Esophagus mucosa (tissue), 1 donor: ENCODE measurements at regions not wholly inside any gene's neighbourhood (a gene's known extent, or its start where the extent isn't known, plus 50 kb on each side); places are given as distances from the start of the nearest gene placed in this dataset.
"Not testable (repeated sequence)": the region's sequence is repeated elsewhere in the genome, so short reads cannot be mapped to it uniquely, and the experiment has no call there.

Experiments
- ATAC-seq: fragments of 200-7000 bp; cut with Tn5 transposase; one replicate; pipeline ENCODE4 v1.9.1; 2020
- donor health status: DM: yes; HTN: yes; CAD: no.

DNA sequence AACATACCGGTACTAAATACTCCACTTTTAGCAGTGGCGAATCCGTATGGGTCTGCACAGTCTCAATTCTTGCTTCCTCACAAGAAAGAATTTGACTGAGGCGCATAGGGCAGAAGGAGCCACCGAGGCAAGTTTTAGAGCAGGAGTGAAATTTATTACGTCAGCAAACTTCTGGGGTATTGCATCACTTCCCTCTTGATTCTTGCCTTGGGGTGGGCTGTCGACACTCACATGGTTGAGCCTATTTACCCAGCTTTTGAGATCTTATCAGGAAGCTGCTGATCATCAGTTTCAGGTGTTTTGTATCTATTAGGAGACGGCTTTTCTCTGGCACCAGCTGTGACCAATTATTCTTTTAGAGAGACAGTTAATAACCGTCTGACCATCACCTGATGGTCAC, 111.5 kb upstream of the CCNH start:
- no peak for ATAC-seq

- ATAC-seq = not testable (repeated sequence)
Measured at GRCh38 chr5:87511778-87512177, 99.0 kb upstream of the CCNH start.

DNA sequence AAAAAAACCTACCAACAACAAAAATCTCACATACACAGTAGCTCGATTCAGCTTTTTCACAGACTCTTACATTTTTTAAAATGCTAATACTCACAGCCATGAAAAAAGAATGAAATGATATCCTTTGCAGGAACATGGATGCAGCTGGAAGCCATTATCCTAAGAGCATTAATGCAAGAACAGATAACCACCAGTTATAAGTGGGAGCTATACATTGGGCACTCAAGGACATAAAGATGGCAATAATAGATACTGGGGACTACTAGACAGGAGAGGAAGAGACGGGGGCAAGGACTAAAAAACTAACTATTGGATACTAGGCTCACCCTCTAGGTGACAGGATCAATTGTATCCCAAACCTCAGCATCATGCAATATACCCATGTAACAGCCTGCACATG, 90.3 kb upstream of the CCNH start:
- ATAC-seq = no peak

- ATAC-seq = no peak
Measured at GRCh38 chr5:87499478-87500410, 87.0 kb upstream of the CCNH start.
